Right lobe of liver (tissue), 4 donors: ENCODE measurements at regions not wholly inside any gene's neighbourhood (a gene's known extent, or its start where the extent isn't known, plus 50 kb on each side); places are given as distances from the start of the nearest gene placed in this dataset.

Source experiments
- CTCF ChIP-seq, 4 donors: fragments of 200-600 bp in 3 of 4; fragments of 450-650 bp in 1 of 4; IDR thresholded peaks; one replicate each; pipeline versions ENCODE4 v1.5.1 to v1.8.0; 2016 to 2022; ENCODE audit warnings: antibody characterized with exemption in 4 of 4, mild to moderate bottlenecking in 2 of 4
- POLR2A ChIP-seq: fragments of 450-650 bp; IDR thresholded peaks from one replicate; pipeline ENCODE4 v1.6.1; 2017; ENCODE audit warnings: antibody characterized with exemption, mild to moderate bottlenecking
- donor health status: DM: no; HTN: no; CAD: no.
- donor health status: DM: no; HTN: no; CAD: no.
- donor health status: DM: no; HTN: yes; CAD: no.

DNA sequence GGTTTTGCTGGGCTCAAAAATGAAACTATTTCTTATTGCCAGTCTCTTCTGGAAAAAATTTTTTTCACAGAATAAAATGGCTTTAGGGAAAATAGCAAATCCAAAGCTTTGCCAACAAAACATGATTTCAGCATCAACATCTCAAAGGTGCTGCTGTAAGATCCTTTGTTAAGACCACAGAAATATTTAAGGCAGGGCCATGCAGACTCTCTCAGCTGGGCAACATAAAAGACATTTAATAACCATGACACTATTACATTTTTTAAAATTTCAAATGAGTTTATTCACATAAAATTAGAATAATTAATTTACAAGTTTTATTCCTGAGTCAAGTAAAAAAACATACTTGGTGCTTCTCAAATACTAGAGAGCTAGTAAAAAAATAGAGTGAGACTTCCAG is 527.1 kb upstream of the DPPA4 start:
- TF ChIP-seq CTCF (IDR thresholded peaks at IDR 0.05) (no peak), POLR2A (no peak)
